ENCODE measurements at regions not wholly inside any gene's neighbourhood (a gene's known extent, or its start where the extent isn't known, plus 50 kb on each side); places are given as distances from the start of the nearest gene placed in this dataset.

- no peak overlapping the region for H3K4me3 ChIP-seq (ENCODE audit: control insufficient read depth, low read depth, low read length)
- no peak for DNase-seq (ENCODE audit: low read depth)
- no peak for TF ChIP-seq CTCF (conservative IDR thresholded peaks at IDR 0.05; ENCODE audit: control insufficient read depth, insufficient read depth, low read depth, low read length)
Observed at GRCh38 chr13:104871456-104871855, 1664.0 kb downstream of the EFNB2 start.

- no peak for TF ChIP-seq CTCF (conservative IDR thresholded peaks at IDR 0.05; ENCODE audit: control insufficient read depth, insufficient read depth, low read depth, low read length)
- DNase-seq (ENCODE audit: low read depth) = no peak
- no peak overlapping the region for H3K4me3 ChIP-seq (ENCODE audit: control insufficient read depth, low read depth, low read length)
Observed at GRCh38 chr13:104869501-104869900, 1666.0 kb downstream of the EFNB2 start.

DNA sequence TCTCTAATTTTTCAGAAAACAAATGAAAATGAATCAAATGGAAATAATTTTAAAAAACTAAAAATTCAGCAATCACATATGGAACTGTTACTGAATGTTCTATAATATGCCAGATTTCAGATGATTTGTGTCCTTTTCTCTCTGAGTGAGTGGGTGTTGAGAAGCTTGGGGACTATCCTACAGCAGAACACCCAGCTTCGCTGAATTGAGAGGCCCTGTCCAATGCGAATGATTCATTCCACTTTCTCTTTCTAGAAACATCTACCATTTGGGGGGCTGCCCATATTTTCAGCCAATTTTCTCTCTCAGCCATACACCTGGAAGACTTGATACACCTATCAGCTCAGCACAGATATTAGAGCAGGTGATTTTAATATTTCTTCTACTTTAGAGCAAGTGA lies 1666.7 kb downstream of the EFNB2 start:
- DNase-seq (ENCODE audit: low read depth) = no peak
- TF ChIP-seq CTCF (conservative IDR thresholded peaks at IDR 0.05; ENCODE audit: control insufficient read depth, insufficient read depth, low read depth, low read length) = no peak
- no peak overlapping the region for H3K4me3 ChIP-seq (ENCODE audit: control insufficient read depth, low read depth, low read length)

DNA sequence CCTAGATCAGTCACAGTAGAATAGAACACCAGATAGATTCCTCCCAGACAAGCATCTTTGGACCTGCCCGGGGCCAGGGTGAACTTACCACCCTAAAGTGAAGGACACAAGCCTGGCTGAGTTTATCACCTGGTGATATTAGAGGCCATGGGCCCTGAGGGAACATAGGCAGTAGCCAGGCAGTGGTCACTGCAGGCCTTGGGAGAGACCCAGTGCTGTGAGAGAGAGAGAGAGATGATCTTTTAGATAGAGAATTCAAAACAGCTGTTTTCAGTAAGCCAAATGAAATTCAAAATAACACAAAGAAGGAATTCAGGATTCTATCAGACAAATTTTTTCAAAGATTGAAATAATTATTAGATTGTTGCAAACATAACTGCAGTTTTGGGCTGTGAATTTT lies 1679.9 kb downstream of the EFNB2 start:
- no peak overlapping the region for H3K4me3 ChIP-seq (ENCODE audit: control insufficient read depth, low read depth, low read length)
- no peak for DNase-seq (ENCODE audit: low read depth)
- TF ChIP-seq CTCF (conservative IDR thresholded peaks at IDR 0.05; ENCODE audit: control insufficient read depth, insufficient read depth, low read depth, low read length) = no peak

- no peak for TF ChIP-seq CTCF (conservative IDR thresholded peaks at IDR 0.05; ENCODE audit: control insufficient read depth, insufficient read depth, low read depth, low read length)
- no peak overlapping the region for H3K4me3 ChIP-seq (ENCODE audit: control insufficient read depth, low read depth, low read length)
- DNase-seq (ENCODE audit: low read depth) = no peak
Observed at GRCh38 chr13:104854698-104855097, 1680.8 kb downstream of the EFNB2 start.

GRCh38 chr13:104854007-104854406 lies 1681.5 kb downstream of the EFNB2 start:
- DNase-seq (ENCODE audit: low read depth) = no peak
- no peak overlapping the region for H3K4me3 ChIP-seq (ENCODE audit: control insufficient read depth, low read depth, low read length)
- TF ChIP-seq CTCF (conservative IDR thresholded peaks at IDR 0.05; ENCODE audit: control insufficient read depth, insufficient read depth, low read depth, low read length) = no peak

DNA sequence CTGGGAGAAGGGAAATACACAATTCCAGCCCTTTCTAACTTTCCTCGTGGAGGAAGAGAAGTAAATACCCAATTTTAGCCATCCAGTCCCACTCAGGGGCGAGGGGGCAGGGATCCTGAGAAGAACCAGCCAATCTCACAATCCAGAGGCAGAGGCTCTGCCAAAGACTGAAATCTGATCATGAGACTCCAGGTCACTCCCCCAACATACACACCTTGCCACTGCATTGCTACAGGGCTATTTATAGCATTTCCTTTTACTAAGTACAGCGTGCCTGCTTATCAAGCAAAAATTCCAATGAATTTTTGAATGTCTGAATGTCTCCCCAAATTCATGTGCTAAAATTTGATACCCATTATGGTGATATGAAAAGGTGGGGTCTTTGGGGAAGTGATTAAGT lies 1687.5 kb downstream of the EFNB2 start:
- no peak overlapping the region for H3K4me3 ChIP-seq (ENCODE audit: control insufficient read depth, low read depth, low read length)
- no peak for TF ChIP-seq CTCF (conservative IDR thresholded peaks at IDR 0.05; ENCODE audit: control insufficient read depth, insufficient read depth, low read depth, low read length)
- no peak for DNase-seq (ENCODE audit: low read depth)
